HL-60 (cell line): ENCODE measurements at regions not wholly inside any gene's neighbourhood (a gene's known extent, or its start where the extent isn't known, plus 50 kb on each side); places are given as distances from the start of the nearest gene placed in this dataset.

Experiments used
- POLR2AphosphoS5 ChIP-seq: IDR thresholded peaks from 2 replicates; pipeline ENCODE4 v1.6.1; 2012; ENCODE audit warnings: low read depth
- TF ChIP-seq, protein P1 (sequence below): IDR thresholded peaks from 2 replicates; pipeline ENCODE4 v1.6.1; 2012; ENCODE audit warnings: low read depth; ENCODE audit not compliant: insufficient replicate concordance
- TF ChIP-seq, protein P2 (sequence below): IDR thresholded peaks from one replicate; pipeline ENCODE4 v1.5.1; 2011; ENCODE audit warnings: low read length, control low read depth, inconsistent platforms; ENCODE audit not compliant: insufficient read depth

DNA sequence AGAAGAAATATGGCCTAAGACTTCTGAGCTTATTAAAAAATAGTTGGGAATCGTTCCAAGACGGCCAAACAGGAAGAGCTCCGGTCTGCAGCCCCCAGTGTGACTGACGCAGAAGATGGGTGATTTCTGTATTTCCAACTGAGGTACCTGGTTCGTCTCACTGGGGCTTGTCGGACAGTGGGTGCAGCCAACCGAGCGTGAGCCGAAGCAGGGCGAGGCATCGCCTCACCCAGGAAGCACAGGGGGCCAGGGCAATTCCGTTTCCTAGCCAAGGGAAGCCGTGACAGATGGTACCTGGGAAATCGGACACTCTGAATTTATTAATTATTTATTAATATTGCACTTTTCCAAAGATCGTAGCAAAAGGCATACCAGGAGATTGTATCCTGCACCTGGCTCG lies 857.8 kb downstream of the C12orf50 start:
- TF ChIP-seq, protein P1, sequence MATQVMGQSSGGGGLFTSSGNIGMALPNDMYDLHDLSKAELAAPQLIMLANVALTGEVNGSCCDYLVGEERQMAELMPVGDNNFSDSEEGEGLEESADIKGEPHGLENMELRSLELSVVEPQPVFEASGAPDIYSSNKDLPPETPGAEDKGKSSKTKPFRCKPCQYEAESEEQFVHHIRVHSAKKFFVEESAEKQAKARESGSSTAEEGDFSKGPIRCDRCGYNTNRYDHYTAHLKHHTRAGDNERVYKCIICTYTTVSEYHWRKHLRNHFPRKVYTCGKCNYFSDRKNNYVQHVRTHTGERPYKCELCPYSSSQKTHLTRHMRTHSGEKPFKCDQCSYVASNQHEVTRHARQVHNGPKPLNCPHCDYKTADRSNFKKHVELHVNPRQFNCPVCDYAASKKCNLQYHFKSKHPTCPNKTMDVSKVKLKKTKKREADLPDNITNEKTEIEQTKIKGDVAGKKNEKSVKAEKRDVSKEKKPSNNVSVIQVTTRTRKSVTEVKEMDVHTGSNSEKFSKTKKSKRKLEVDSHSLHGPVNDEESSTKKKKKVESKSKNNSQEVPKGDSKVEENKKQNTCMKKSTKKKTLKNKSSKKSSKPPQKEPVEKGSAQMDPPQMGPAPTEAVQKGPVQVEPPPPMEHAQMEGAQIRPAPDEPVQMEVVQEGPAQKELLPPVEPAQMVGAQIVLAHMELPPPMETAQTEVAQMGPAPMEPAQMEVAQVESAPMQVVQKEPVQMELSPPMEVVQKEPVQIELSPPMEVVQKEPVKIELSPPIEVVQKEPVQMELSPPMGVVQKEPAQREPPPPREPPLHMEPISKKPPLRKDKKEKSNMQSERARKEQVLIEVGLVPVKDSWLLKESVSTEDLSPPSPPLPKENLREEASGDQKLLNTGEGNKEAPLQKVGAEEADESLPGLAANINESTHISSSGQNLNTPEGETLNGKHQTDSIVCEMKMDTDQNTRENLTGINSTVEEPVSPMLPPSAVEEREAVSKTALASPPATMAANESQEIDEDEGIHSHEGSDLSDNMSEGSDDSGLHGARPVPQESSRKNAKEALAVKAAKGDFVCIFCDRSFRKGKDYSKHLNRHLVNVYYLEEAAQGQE, result no peak
- TF ChIP-seq, protein P2, sequence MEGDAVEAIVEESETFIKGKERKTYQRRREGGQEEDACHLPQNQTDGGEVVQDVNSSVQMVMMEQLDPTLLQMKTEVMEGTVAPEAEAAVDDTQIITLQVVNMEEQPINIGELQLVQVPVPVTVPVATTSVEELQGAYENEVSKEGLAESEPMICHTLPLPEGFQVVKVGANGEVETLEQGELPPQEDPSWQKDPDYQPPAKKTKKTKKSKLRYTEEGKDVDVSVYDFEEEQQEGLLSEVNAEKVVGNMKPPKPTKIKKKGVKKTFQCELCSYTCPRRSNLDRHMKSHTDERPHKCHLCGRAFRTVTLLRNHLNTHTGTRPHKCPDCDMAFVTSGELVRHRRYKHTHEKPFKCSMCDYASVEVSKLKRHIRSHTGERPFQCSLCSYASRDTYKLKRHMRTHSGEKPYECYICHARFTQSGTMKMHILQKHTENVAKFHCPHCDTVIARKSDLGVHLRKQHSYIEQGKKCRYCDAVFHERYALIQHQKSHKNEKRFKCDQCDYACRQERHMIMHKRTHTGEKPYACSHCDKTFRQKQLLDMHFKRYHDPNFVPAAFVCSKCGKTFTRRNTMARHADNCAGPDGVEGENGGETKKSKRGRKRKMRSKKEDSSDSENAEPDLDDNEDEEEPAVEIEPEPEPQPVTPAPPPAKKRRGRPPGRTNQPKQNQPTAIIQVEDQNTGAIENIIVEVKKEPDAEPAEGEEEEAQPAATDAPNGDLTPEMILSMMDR, result no peak
- TF ChIP-seq POLR2AphosphoS5, result no peak
